A549 (cell line): ENCODE measurements at regions not wholly inside any gene's neighbourhood (a gene's known extent, or its start where the extent isn't known, plus 50 kb on each side); places are given as distances from the start of the nearest gene placed in this dataset.

Experiments
- ATAC-seq, 2 experiments: fragments of 200-7000 bp in 1 of 2; fragments of >200 bp in 1 of 2; cut with Nextera tagmentation in 1 of 2; cut with Tn5 transposase in 1 of 2; 3 replicates each; pipeline versions ENCODE4 v1.8.0 to v1.9.1; 2018 to 2020; ENCODE audit warnings: mild to moderate bottlenecking in 1 of 2, moderate library complexity in 1 of 2
- CTCF ChIA-PET: fragments of 300-600 bp; sonication (Branson Sonifier 250); formaldehyde crosslinking; extraction: SDS; loops from one replicate; lab custom pipeline; 2021; ENCODE audit warnings: antibody characterized with exemption, inconsistent platforms; lab: Yijun Ruan, JAX
- POLR2A ChIA-PET: fragments of 350-600 bp; formaldehyde crosslinking; extraction: SDS; loops from one replicate; lab custom pipeline; 2021; ENCODE audit warnings: antibody characterized with exemption, inconsistent platforms; lab: Yijun Ruan, JAX
- DNase-seq, 2 experiments: peaks; one replicate each; pipeline versions ENCODE4 v3.0.0 to v3.0.0-alpha.2; 2011 to 2016; ENCODE audit warnings: low read depth in 1 of 2, low spot score in 1 of 2
- FAIRE-seq: peaks from 2 replicates; lab custom pipeline; 2011; peaks lifted over from hg19 to GRCh38; lab: Jason Lieb, UNC
- H3K27ac ChIP-seq, 2 experiments: fragments of >200 bp; sonication (Bioruptor Twin); formaldehyde crosslinking; 3 replicates each; pipeline ENCODE4 v1.5.1; 2016 to 2017
- H3K4me1 ChIP-seq: fragments of >200 bp; sonication (Bioruptor Twin); formaldehyde crosslinking; 3 replicates; pipeline ENCODE4 v1.6.1; 2016
- H3K4me2 ChIP-seq: fragments of >200 bp; sonication (Bioruptor Twin); formaldehyde crosslinking; 3 replicates; pipeline ENCODE4 v1.6.1; 2016
- H3K4me3 ChIP-seq: fragments of >200 bp; sonication (Bioruptor Twin); formaldehyde crosslinking; 3 replicates; pipeline ENCODE4 v1.5.1; 2016
- H3K9me3 ChIP-seq: fragments of >200 bp; sonication (Bioruptor Twin); formaldehyde crosslinking; 3 replicates; pipeline ENCODE4 v1.6.1; 2016
- ATOH8 ChIP-seq: fragments of 250-450 bp; sonication (Bioruptor Pico); IDR thresholded peaks from 2 replicates; pipeline ENCODE4 v1.5.0; 2020; ENCODE audit warnings: low read depth, mild to moderate bottlenecking, moderate library complexity
- BCL3 ChIP-seq: fragments of >200 bp; sonication (Bioruptor Twin); formaldehyde crosslinking; IDR thresholded peaks from 3 replicates; pipeline ENCODE4 v1.6.1; 2016
- CBX8 ChIP-seq: fragments of 200-600 bp; sonication (generic); IDR thresholded peaks from 2 replicates; pipeline ENCODE4 v1.6.1; 2016
- EHMT2 ChIP-seq: fragments of 200-600 bp; sonication (generic); IDR thresholded peaks from 2 replicates; pipeline ENCODE4 v1.6.1; 2016; ENCODE audit warnings: antibody characterized with exemption, low read depth, mild to moderate bottlenecking, moderate library complexity
- FOSB ChIP-seq: fragments of 250-450 bp; sonication (Bioruptor Pico); IDR thresholded peaks from 2 replicates; pipeline ENCODE4 v1.5.0; 2020; ENCODE audit warnings: mild to moderate bottlenecking, moderate library complexity
- HDAC2 ChIP-seq: fragments of 200-600 bp; sonication (generic); IDR thresholded peaks from 2 replicates; pipeline ENCODE4 v1.6.1; 2016
- HEYL ChIP-seq: fragments of 250-450 bp; sonication (Bioruptor Pico); IDR thresholded peaks from 2 replicates; pipeline ENCODE4 v1.8.0; 2021; ENCODE audit warnings: mild to moderate bottlenecking, moderate library complexity
- HMGXB4 ChIP-seq: fragments of 250-450 bp; sonication (Bioruptor Pico); IDR thresholded peaks from 2 replicates; pipeline ENCODE4 v1.5.0; 2021; ENCODE audit warnings: mild to moderate bottlenecking, moderate library complexity, borderline replicate concordance
- HOXB5 ChIP-seq: fragments of 250-450 bp; sonication (Bioruptor Pico); IDR thresholded peaks from 2 replicates; pipeline ENCODE4 v1.5.0; 2020; ENCODE audit warnings: mild to moderate bottlenecking, moderate library complexity
- JUN ChIP-seq, 2 experiments: fragments of >200 bp; sonication (Bioruptor Twin); formaldehyde crosslinking; IDR thresholded peaks; 2 replicates in 1 of 2; 3 replicates in 1 of 2; pipeline ENCODE4 v1.6.1; 2016 to 2017
- KDM1A ChIP-seq: fragments of 200-600 bp; sonication (generic); IDR thresholded peaks from 2 replicates; pipeline ENCODE4 v1.6.1; 2016; ENCODE audit warnings: low read depth, mild to moderate bottlenecking
- MAX ChIP-seq: IDR thresholded peaks from 2 replicates; pipeline ENCODE4 v1.6.1; 2012
- MYC ChIP-seq: IDR thresholded peaks from 2 replicates; pipeline ENCODE4 v1.6.1; 2012; ENCODE audit warnings: mild to moderate bottlenecking, inconsistent platforms, low read length, improper control_type of control experiment, borderline replicate concordance
- NFE2L2 ChIP-seq: fragments of 150-350 bp; conservative IDR thresholded peaks from 2 replicates; pipeline ENCODE4 v1.6.1; 2014; ENCODE audit warnings: low read length
- POLR2A ChIP-seq: IDR thresholded peaks from 2 replicates; pipeline ENCODE4 v1.6.1; 2012; ENCODE audit warnings: mild to moderate bottlenecking, low read length
- POLR2AphosphoS2 ChIP-seq: conservative IDR thresholded peaks from 2 replicates; pipeline ENCODE4 v1.6.1; 2012; ENCODE audit warnings: low read length, improper control_type of control experiment, inconsistent platforms
- RARB ChIP-seq: fragments of 250-450 bp; sonication (Bioruptor Pico); IDR thresholded peaks from 2 replicates; pipeline ENCODE4 v1.8.0; 2021; ENCODE audit warnings: mild to moderate bottlenecking, moderate library complexity
- SMC3 ChIP-seq: fragments of >200 bp; sonication (Bioruptor Twin); formaldehyde crosslinking; IDR thresholded peaks from 3 replicates; pipeline ENCODE4 v1.6.1; 2018; ENCODE audit warnings: inconsistent platforms
- TP53 ChIP-seq: fragments of 250-450 bp; sonication (Bioruptor Pico); IDR thresholded peaks from 2 replicates; pipeline ENCODE4 v1.5.0; 2021; ENCODE audit warnings: mild to moderate bottlenecking, moderate library complexity
- ZC3H11A ChIP-seq: fragments of 450-650 bp; IDR thresholded peaks from 2 replicates; pipeline ENCODE4 v1.6.1; 2014; ENCODE audit warnings: antibody characterized with exemption, mild to moderate bottlenecking
- ZFP36 ChIP-seq: fragments of 450-650 bp; IDR thresholded peaks from 2 replicates; pipeline ENCODE4 v1.6.1; 2014; ENCODE audit warnings: borderline replicate concordance; ENCODE audit not compliant: partially characterized antibody
- ZSCAN20 ChIP-seq: fragments of 250-450 bp; sonication (Bioruptor Pico); IDR thresholded peaks from 2 replicates; pipeline ENCODE4 v1.8.0; 2022; ENCODE audit warnings: mild to moderate bottlenecking, moderate library complexity
- WGBS: methylation state at CpG from one replicate; pipeline ENCODE4 v1.1.6; 2017; ENCODE audit errors: missing lambda C conversion rate; 5-methylcytosine and 5-hydroxymethylcytosine counted together

- TF ChIP-seq ZFP36 (no peak), POLR2AphosphoS2 (no peak), EHMT2 (no peak), SMC3 (no peak), JUN (IDR thresholded peaks at IDR 0.05) (no peak), ATOH8 (no peak), BCL3 (no peak), MAX (no peak), HEYL (CRISPR knock-in tag) (no peak)
- Histone ChIP-seq H3K9me3 (peaks cover 10% of the 10 kb centered on the region), H3K4me2 (no peak overlapping the region), H3K4me1 (no peaks in the 10 kb centered on the region), H3K27ac (no peak overlapping the region), H3K4me3 (no peak overlapping the region)
- no peak for DNase-seq
- WGBS, result 48% methylated on average over 4 of the region's 4 CpGs
- POLR2A ChIA-PET, result no interaction called here
- ATAC-seq, result no peak
- FAIRE-seq, result no peak
- CTCF ChIA-PET, result no interaction called here
Measured at GRCh38 chr5:5968981-5969380, 409.4 kb downstream of the MED10 start.

GRCh38 chr5:5967944-5968343, 410.4 kb downstream of the MED10 start:
- POLR2A ChIA-PET, result no interaction called here
- no peak for ATAC-seq

GRCh38 chr5:5967373-5967772, 411.0 kb downstream of the MED10 start:
- ATAC-seq (no peak), FAIRE-seq (no peak), DNase-seq (no peak)

More at GRCh38 chr5:5967944-5968343, 410.4 kb downstream of the MED10 start:
- CTCF ChIA-PET, result no interaction called here
- no peak overlapping the region for H3K27ac ChIP-seq
- H3K4me1 ChIP-seq, result no peaks in the 10 kb centered on the region
- peaks cover 13% of the 10 kb centered on the region for H3K9me3 ChIP-seq
- no peak overlapping the region for H3K4me3 ChIP-seq
- DNase-seq (no peak), FAIRE-seq (no peak)
- H3K4me2 ChIP-seq, result no peak overlapping the region
- 14% methylated on average over 3 of the region's 3 CpGs for WGBS
- TF ChIP-seq EHMT2, result no peak
- TF ChIP-seq POLR2A, result no peak
- no peak for TF ChIP-seq NFE2L2
- no peak for TF ChIP-seq ZSCAN20
- no peak for TF ChIP-seq ATOH8
- TF ChIP-seq HOXB5 (CRISPR knock-in tag), result no peak
- no peak for TF ChIP-seq ZC3H11A

More at GRCh38 chr5:5967373-5967772, 411.0 kb downstream of the MED10 start:
- ChIA-PET CTCF (no interaction called here), POLR2A (no interaction called here)
- H3K27ac ChIP-seq, result no peak overlapping the region
- no peak overlapping the region for H3K4me2 ChIP-seq
- no peak overlapping the region for H3K4me3 ChIP-seq
- H3K9me3 ChIP-seq, result peaks cover 13% of the 10 kb centered on the region
- H3K4me1 ChIP-seq, result no peaks in the 10 kb centered on the region
- 40% methylated on average over 6 of the region's 6 CpGs for WGBS
- TF ChIP-seq HOXB5 (CRISPR knock-in tag) (no peak), BCL3 (no peak), ZFP36 (no peak), HMGXB4 (CRISPR knock-in tag) (no peak), FOSB (no peak), HDAC2 (no peak), MYC (no peak), JUN (IDR thresholded peaks at IDR 0.05) (no peak), TP53 (CRISPR knock-in tag) (no peak), KDM1A (no peak), EHMT2 (no peak), CBX8 (no peak), RARB (CRISPR knock-in tag) (no peak)
